HG02973 (cell line): ENCODE measurements at regions not wholly inside any gene's neighbourhood (a gene's known extent, or its start where the extent isn't known, plus 50 kb on each side); places are given as distances from the start of the nearest gene placed in this dataset.
A peak's percentile ranks its signal among the peaks of the same experiment; 100 is the strongest.

Experiments used
- ATAC-seq: cut with Tn5 transposase; IDR thresholded peaks from one replicate; pipeline ENCODE4 v1.9.1; 2021; ENCODE audit warnings: moderate library complexity; ENCODE audit not compliant: unreplicated experiment

DNA sequence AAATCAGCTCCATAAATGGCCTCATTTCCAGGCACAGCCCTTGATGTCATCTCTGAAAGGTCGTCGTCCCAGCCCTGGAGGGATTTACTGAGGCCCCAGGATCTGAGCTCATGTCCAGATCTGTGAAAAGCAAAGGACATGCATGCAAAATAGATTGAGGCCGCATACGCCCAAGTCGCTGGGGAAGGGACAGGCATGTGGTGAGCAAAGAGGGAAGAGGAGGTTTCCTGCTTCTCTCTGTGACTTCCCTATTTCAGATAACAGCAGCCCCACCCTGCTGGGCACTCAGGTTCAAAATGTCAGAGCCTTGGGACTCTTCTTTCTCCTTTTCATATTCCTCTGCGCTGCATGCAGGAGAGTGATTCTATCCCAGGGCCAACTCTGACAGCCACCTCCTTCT, 197.2 kb downstream of the ADSS2 start:
- ATAC-seq, result no peak

DNA sequence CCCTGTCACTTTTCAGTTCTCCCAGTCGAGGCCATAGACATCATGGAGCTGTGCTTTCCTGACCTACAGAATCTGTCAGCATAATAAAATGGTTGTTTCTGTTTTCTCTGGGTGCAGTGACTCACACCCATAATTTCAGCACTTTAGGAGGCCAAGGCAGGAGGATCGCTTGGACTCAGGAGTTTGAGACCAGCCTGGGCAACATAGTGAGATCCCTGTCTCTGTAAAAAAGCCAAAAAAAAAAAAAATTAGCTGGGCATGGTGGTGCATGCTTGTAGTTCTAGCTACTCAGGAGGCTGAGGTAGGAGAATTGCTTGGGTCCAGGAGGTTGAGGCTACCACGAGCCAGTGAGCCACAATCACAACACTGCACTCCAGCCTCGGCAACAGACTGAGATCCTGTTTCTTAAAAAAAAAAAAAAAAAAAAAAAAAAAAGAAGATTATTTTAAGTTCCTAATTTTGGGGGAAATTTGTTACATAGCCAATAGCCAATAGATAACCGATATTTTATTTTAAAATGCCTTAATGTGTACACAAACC, 196.2 kb downstream of the ADSS2 start:
- ATAC-seq, result no peak

DNA sequence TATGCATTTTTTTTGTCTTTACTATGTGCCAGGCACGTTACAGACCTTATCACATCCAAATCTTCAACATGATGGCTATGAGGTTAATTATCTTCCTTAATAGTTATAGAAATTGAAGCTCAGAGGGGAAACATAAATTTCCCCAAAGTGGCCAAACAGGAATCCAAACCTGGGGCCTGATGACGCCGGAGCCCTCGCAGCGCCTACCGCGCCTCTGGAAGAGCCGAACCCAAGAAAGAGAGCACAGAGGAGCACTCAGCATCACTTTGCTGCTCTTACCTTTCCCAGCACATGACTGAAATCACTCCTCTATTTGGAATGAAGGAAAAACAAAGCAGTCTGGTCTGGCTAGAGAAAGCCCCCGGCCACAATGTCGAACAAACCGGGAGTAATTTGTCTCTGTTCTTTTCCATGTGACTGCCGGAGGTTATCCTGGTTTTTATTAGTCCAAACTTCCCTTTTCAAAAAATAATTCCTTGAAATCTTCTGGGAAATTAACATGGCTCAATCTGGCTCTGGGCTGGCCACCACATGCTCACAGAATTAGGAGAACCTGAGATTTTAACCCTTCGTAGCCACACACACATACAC, 195.5 kb downstream of the ADSS2 start:
- ATAC-seq, result no peak

DNA sequence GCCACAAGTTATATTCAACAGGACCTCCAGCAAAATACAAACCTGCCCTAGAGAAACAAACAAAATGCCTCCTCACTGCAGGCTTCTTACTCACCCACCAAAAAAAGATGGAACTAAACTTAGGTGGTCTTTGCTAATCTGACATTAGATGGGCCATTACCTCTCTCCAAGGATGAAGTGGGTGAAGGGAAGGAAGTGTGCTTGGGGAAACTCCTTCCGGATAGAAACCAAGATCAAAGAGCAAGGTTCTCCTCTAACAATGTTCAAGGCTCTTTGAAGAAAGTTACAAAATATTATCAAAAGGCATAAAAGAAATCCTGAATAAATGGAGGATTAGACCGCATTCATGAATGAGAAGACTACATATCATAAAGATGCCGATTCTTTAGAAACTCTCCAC, 187.5 kb downstream of the ADSS2 start:
- ATAC-seq, result no peak

DNA sequence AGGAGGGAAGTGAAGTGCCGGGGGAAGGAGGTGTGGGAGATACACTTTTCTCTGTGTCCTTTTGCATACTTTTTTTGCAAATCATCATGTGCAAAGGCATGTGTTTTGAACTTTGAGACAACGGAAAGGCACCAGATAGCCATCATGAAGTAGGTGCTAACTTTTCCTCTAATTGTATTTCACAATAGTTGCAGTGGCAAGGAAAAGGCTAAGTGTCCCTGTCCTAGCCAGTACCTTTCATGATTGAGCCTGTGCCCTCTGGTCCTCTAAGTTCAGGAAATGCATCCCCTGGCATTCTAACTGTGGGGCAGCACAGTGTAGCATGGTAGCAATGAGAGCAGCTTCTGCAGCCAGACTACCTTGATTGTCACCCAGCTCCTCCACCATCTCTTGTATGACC, 186.2 kb downstream of the ADSS2 start:
- ATAC-seq, result no peak

DNA sequence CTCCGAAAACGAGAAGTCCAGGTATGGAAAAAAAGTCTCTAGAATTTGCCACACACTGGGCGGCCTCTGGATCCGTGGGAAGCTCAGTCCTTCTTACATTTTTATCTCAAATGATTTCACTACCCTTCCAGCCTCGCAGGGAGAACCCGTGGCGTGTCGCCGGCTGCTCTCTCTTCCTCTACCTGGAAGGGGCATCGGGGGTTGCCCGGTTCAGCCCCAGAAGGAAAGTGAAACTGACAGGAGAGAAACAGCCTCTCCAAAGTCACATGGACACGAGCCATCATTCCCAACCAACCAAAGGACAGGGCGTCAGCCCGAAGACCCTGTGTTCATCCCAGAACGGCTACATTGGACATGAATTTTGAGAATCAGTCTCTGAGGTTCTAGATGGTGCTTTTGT, 182.5 kb downstream of the ADSS2 start:
- no peak for ATAC-seq

DNA sequence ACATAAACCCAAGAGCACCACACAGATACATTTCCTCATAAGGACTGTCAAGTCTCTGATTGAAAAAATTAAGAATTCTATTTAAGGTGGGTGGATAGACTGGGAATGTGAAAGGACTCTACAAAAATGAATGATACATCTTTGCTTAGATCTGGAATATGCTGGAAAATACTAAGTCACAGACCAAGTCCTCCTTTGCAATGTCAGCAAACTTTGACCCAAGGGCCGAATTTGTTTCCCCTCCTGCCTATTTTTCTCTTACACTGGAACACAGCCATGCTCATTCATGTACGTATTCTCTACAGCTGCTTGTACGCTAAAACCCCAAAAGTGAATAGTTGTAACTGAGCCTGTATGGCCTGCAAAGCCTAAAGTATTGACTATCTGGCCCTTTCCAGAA, 180.7 kb downstream of the ADSS2 start:
- no peak for ATAC-seq

DNA sequence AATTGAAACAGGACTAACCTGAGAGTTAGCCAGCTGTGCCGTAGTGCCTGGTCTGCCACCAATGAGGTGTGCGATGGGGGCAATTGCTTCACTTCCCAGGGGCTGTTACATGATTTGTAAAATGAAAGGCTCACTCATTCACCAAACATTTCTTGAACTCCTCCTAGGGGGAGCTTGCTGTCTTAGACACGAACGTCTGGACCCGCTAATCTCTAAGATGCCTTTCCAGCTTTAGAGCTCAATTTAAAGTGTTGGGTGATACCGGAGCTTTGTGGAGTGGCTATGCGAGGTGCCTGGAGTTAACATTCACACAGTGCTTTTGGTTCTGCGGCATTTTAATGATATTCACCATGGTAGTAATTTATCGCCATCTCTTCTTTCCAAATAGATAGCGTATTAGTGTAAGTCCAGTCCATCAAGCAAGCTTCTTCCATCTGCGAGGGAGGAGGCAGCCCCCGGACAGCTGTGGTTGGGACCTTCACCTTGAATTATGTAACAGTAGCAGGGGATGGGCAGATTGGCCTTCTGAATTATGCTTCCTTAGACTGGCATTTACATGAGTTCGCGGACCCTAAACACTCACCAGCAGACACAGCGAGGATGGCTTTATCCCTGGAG, 179.9 kb downstream of the ADSS2 start:
- ATAC-seq, result no peak

DNA sequence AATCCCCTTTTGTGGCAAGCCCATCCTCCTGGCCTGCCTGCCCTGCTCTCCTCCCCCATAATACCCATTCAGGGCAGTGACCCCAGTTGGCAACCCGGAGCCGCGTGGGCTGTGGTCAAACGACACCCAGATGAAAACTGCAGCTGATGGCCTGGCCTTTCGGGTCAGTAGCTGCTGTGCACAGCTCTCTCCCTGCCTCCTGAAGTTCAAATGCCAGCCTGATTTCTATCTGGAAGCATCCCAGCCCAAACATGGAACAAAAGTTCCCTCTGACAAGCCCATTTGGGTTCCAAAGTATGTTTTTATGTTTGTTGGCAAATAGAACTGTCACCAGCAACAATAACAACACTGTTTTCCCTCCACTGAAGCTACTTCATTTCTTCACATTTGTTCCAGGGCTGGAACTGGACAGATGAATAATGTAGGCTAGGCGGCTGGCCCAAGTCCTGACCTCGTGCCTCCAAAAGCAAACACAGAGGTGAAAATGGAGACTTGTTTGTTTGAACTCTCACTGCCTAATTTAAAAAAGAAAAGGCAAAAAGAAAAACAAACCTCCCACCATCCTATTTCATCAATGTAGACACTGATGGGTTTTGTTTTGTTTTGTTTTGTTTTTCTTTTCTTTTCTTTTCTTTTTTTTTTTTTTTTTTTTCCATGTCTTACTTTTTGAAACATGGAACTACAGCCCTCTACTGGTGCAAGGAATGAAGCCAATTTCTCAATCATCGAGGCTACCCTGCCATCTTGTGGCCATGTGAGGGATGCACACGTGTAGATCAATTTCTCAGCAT, 179.0 kb downstream of the ADSS2 start:
- ATAC-seq, result peak; percentile 88

DNA sequence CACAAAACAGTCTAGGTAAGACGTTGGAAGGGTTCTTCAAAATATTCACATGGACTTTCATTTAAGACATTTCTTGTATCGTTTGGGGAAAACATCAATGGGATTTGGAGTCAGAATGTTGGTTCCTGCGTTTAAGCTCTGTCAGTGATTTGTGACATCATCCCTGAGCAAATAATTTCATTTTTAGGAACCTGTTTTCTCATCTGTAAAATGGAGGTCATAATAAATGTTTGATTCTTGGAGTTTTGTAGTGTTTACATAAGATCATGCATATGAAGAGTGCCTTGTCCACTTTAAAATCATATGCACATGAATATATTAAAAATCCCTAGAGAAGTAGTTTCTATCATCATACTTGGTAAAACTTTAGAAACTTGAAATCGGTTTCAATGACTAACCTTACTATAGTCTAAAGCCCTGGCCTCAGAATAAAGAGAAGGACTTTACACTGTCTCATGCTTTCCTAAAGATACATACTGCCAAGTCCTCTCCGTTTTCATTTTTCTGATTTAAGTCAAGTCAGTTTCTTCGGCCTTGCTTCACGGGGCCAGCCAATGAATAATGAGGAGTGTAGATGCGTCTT, 178.4 kb downstream of the ADSS2 start:
- no peak for ATAC-seq

DNA sequence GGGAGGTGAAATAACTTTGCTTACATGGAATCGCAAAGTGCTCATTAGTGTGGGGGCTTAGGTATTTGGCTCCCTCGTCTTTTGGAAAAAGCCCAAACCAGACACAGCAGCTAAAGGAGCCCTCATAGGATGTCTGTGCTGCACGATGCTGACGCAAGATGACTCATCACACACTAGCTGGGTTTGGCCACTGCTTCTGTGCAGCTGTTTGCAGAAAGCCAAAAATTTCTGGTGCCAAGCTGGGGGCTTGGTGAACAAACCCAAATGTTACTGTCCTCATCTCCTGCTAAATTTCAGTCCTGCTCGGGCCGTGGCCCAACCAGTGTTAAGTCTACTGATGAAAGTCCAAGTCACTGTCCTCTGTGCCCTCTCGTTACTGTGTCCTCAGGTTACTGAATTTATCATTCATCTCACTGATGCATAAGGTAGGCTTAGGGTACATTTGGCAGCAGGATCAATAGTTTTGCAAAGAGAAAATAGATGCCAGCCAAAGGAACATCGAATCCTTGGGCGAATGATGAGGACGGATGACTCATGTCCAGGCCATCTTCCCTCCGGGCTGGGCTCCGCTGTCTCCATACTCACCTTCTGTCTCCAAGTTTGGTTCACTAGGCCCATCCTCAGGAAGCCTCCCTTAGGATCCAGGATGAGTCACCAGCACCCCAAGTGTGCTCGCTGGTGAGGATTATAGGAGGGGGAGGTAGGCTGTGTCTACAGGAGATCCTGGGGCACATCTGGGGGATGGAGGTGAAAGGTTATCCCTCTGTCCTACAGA, 177.7 kb downstream of the ADSS2 start:
- ATAC-seq, result no peak

DNA sequence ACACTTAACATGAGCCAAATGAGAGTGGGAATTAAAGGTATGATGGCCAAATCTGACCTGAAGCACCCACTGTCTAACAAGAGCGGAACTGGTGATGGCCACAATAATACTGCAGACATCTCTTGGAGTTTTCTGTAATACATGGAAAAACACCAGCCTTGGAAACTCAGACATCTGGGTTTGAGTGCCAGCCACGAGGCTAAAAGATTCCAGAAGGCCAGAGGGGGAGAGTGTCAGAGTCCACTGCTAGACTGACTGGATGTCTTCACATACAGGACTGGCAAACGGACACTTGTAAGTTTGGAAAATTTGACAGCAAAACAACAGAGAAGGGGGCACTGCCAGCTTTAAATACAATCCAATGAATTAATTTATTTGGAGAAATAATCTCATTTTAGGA, 175.1 kb downstream of the ADSS2 start:
- no peak for ATAC-seq

DNA sequence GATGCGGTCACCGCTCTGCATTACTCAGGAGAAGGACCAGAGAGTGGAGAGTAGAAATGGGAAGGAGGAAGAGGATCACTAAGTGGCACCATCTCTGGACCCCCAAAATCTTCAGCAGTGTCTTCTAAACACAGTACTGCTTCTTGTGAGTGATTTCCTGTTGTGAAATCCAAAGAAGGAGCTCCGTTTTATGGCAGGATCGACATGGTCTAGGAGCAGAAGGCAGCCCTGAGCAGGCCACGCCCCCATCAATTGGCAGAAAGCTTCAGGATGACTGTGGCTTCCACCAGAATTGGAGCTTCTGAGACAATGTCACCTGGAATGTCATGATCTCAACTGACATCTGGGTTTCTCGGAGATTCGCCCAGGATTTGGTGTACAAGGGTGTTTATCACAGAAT, 171.5 kb downstream of the ADSS2 start:
- no peak for ATAC-seq

DNA sequence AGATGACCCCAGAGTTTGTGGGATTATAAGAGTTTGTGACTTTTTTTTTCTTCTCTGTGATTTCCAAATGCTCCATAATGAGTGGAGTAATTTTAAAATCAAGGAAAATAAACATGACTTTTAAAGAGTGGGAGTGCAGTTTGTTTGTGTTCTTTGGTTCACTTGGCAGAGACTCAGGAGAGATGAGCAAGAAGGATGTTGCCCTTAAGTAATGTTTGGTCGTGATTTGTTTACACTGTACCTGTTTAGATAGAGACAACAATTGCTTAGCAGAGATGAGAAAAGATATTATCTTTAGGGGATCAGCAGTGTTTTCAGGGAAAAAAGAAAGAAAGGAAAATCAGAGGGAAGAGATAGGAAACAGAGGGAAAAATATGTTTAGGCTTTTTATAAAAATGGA, 170.8 kb downstream of the ADSS2 start:
- no peak for ATAC-seq

DNA sequence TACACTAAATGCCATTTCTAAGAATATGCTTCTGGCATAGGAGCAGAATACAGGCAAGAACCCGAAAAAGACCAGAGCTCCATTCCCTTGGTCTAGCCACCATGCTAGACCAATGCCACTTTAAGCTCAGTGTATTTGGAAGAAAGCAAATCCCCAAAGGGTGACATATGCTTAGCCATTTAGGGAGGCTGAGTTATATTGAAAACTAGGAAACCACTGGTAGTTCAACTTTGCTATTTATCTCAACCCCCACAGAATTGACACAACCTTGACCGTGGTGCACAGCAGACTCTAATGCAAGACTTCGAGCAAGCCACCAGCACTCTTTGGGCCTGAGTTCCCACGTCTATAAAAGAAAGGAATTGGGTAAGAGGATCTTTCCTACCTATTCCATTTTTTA, 167.9 kb downstream of the ADSS2 start:
- ATAC-seq, result no peak

DNA sequence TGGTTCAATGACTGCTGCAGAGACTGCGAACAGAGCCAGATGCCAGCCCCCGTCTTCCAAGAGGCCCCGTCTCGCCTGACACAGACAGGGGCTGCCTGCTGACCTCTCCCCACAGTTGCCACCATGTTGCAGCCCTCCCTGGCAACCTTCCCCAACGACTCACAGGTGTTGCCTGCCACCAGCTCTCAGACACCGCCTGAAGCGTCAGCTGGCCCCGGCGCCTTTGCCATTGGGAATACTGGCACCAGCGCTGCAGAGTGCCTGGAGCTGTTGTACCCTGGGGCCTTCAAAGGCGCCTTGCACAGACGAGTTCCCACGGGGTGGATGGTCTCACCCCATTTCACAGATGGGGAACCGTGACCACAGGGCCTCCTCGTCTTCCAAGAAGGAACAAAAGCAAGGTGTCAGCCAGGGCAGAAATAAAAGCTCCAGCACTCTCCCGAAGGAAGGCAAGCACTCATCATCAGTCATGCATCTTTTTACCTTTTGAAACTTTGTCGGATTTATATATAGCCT, 167.0 kb downstream of the ADSS2 start:
- ATAC-seq, result no peak

DNA sequence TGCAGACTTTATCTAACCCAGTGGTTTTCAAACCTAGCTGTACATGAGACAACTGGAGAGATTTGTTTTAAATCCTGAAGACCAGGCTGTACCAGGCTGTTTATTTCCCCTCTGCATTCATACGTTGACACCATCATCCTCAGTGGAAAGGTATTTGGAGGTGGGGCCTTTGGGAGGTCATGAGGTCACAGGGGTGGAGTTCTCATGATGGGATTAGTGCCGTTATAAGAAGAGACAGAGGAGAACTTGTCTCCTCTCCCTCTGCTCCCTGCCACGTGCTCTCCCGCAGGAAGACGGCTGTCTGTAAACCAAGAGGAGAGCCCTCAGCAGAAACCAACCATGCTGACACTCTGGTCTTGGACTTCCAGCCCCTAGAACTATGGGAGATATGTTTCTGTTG, 165.4 kb downstream of the ADSS2 start:
- no peak for ATAC-seq

DNA sequence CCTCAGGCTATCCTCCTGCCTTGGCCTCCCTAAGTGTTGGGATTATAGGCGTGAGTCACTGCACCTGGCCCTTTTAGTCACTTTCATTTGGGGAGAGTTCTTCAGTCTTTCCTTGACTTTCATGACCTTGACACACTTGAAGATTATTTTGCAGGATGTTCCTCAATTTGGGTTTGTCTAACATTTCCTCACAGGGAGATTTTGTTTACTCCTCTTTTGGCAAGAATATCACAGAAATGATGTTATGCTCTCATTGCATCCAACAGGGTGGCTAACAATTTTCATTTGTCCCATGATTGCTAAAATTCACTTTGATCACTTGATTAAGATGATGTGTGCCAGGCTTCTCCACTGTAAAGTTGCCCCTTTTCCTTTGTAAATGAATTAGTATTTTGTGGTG, 164.0 kb downstream of the ADSS2 start:
- ATAC-seq, result no peak

DNA sequence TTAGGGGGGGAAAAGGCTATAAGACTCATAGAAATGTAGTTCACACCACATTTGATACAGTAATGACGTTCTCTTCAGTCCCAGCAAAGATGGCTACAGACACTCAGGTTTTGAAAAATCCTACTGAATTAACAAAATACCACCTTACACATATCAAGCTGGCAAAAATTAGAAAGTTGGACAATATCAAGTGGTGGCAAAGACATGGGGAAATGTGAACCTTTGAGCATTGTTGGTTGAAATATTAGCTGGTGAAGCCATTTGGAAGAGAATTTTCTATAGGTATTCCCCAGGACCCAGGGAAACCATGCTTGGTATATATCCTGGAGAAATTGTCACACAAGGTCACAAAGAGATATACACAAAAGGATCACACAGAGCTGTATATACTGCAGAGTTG, 163.0 kb downstream of the ADSS2 start:
- no peak for ATAC-seq

DNA sequence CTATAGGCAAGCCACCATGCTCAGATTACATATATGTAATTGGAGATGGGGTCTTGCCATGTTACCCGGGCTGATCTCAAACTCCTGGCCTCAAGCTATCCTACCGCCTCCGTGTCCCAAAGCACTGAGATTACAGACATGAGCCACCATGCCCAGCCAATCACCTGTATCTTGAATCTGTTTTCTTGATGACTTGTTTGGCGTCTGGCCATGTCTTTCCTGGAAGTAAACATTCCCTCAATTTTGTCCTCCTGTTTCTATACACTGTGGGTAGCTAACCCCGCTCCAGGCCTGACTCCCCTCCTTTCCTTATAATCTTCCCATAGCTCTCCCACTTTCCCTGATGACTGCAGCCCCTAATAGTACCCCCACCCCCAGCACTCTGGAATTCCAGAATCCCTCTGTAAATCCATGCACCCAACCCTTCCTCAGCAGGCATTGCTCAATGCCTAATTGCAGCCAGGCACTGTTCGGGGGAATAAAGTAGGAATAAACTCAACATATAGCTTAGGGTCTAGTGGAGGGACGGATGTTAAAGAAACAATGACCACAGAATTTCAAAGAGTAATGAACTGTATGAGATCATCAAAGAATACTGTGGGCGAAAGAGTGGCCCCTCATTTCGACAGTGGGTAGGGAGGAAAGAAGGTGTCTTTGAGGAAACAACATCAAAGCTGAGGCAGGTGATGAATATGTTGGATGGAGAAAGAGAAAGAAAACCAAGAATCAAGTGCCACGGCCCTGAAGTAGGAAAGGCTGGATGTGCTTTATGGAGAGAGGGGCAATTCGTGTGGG, 161.5 kb downstream of the ADSS2 start:
- ATAC-seq, result no peak
